ENCODE measurements at regions not wholly inside any gene's neighbourhood (a gene's known extent, or its start where the extent isn't known, plus 50 kb on each side); places are given as distances from the start of the nearest gene placed in this dataset.

DNA sequence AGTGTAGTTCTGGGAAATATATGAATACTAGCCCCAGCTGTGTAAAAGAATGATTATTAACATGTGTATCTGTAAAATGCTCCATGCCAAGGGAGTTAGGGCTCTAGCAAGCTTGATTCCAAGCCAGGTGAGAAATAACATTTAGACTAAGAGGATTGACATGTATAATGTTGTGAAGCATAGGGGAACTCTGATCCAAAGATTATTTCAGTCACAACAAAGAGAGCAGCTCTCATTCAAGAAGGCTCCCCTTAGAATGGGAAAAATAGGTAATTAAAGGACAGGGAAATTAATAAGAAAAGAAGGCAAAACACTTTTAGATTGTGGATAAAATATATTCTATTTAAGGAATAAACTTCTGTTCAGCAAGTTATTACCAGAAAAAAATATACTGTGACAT lies 347.3 kb upstream of the CDH7 start:
- TF ChIP-seq CTCF (IDR thresholded peaks at IDR 0.05) (no peak), POLR2A (IDR thresholded peaks at IDR 0.05) (no peak)

Measured in body of pancreas (tissue), 4 donors.